HG03439 (cell line): ENCODE measurements at regions not wholly inside any gene's neighbourhood (a gene's known extent, or its start where the extent isn't known, plus 50 kb on each side); places are given as distances from the start of the nearest gene placed in this dataset.

Experiments
- ATAC-seq: cut with Tn5 transposase; IDR thresholded peaks from one replicate; pipeline ENCODE4 v1.9.1; 2021; ENCODE audit warnings: mild to moderate bottlenecking, moderate library complexity; ENCODE audit not compliant: unreplicated experiment

GRCh38 chr20:11429889-11430519, 487.7 kb upstream of the BTBD3 start:
- no peak for ATAC-seq

- ATAC-seq, result no peak
These were observed 487.0 kb upstream of the BTBD3 start for GRCh38 chr20:11430652-11431051.

GRCh38 chr20:11431621-11432020, 486.1 kb upstream of the BTBD3 start:
- ATAC-seq, result no peak

- ATAC-seq, result no peak
These were observed 485.3 kb upstream of the BTBD3 start for GRCh38 chr20:11432407-11432806.

GRCh38 chr20:11436113-11436905, 481.4 kb upstream of the BTBD3 start:
- no peak for ATAC-seq

GRCh38 chr20:11437090-11437489, 480.6 kb upstream of the BTBD3 start:
- no peak for ATAC-seq

DNA sequence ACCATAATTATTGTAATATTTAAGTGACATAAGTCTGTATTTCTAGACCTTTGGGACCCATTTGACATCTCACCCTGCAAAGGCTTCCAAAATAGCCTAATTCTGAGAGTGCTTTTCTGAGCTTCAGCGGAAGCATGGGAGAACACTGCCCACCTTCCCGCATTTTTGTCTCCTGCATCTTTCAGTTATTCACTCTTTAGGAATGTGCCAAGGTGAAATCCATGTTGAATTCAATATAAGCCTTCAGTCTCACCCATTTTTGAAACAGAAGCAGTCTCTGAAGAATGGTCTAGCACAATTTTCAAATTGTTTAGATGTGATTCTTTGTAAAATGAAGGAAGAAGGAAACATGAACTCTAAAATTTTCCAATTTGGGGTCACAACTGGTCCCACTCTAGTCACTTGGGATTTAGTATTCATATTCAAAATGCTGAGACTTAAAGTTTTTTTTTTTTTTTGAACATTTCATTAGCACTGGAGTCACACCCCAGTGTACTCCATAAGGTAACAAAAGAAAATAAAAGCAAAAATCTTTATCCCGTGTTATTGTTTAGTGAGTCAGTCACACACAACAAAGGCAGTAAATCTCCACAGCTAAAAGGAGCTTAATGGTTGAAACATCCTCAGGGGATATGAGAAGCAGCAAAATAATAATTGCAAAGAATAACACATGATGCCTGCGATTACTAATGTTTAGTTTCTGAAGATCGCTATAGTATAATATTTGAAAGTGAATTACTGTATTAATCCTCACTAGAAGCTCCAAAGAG, 479.9 kb upstream of the BTBD3 start:
- no peak for ATAC-seq

GRCh38 chr20:11438412-11438811, 479.3 kb upstream of the BTBD3 start:
- no peak for ATAC-seq

DNA sequence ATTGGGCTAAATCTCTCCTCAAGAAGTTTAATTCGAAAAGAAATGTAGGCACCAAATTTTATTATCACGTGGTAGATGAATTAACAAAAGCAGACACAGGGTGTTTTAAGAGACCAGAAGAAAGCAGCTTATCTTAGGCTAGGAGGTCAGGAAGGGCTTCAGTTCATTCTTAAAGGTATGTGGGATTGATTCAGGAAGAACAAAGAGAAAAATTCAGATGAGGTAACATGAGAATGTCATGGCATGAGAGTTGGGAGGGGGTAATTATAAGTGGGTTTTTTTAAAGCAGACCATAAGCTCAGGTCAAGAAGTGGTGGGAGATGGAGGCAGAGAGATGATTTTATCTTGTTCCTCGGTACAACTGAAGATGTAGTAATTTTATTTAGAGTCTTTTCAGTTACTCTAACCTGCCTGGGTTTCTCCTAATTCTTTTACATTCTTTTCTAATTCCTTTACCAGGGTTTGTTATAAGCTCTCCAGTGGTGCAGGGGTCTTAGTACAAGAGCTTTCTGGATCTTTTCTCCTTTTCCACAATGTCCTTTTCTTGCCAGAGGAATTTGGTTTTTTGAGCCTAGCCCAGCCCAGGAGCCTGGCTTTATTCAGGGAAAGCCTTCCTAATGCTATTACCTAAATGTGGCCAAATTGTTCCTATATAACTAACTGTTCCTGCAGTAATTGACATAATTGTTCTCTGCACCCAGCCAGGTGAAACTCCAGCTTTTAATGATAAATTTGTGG, 474.1 kb upstream of the BTBD3 start:
- ATAC-seq, result no peak

DNA sequence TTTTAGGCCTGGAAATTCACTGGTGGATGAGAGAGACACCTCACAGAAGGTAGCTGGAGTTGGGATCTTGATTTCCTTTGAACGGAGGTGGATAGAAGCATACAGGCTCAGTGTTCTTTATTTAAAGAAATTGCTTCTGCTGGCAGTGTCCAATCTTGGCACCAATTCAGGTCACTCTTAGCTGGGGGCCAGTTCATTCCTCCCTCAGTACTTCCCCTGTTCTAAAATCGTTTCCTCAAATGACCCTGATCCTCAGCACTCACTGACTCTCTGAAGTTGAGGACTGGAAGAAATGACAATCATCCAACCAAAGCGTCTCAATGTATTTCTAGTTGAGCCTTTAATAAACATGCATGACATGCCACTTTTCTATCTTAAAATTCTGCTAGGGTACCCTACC, 472.5 kb upstream of the BTBD3 start:
- ATAC-seq, result no peak

DNA sequence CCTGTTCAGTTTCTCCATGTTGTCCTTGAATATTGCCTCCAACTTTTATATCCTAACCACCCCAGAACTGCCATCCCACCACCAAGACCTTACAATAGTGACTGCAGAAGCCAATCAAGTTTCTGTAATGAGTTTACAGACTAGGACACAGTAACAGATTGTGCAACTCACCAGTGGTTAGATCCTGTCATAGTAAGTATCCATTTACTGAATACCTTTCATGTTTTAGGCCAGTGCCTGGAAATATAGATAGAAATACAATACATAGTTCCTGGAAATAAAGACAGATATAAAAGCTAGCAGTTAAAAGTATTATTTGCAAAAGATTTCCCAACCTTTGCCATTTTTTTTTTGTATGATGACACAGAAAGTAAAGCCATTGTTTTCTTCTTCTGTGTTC, 471.8 kb upstream of the BTBD3 start:
- ATAC-seq, result no peak

GRCh38 chr20:11447371-11448100, 470.2 kb upstream of the BTBD3 start:
- ATAC-seq, result no peak

DNA sequence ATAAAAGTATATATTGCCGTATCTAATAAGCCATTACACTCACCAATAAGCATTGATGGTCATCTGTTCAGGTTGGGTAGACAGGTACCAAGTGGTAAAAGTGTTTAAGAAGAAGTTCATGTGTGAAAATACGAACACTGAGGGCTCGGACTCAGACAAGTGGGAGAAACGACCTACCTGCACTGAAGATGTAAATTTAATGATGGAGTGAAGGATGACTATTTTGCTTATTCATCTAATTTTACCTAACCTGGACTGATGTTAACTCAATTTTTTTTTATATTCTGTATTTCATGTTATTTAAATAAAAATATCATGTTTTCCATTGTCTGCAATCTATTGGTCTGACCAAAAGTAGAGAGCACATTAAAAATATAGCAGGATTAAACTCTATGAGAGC, 469.1 kb upstream of the BTBD3 start:
- ATAC-seq, result no peak

GRCh38 chr20:11451793-11452291, 465.9 kb upstream of the BTBD3 start:
- no peak for ATAC-seq

DNA sequence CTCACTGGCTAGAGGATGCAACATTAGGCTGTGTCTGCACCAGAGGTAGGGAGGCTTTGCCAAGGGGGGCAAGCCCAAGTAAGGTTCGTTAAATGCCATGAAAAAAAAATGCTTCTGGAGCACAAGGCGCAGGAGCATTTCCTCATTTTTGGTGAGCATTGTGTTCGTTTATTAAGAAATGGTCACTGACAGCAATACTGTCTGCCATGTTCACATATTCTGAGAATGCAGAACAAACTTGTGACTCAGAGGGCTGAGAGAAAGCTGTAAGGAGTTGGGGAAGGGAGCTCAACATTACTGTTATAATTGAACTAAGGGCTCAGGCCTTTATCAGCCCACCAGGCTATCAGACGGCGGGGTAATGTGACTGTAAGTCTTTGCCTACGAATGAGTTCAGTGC, 465.4 kb upstream of the BTBD3 start:
- no peak for ATAC-seq

GRCh38 chr20:11453430-11453829, 464.3 kb upstream of the BTBD3 start:
- no peak for ATAC-seq

GRCh38 chr20:11454966-11455799, 462.5 kb upstream of the BTBD3 start:
- ATAC-seq, result no peak

DNA sequence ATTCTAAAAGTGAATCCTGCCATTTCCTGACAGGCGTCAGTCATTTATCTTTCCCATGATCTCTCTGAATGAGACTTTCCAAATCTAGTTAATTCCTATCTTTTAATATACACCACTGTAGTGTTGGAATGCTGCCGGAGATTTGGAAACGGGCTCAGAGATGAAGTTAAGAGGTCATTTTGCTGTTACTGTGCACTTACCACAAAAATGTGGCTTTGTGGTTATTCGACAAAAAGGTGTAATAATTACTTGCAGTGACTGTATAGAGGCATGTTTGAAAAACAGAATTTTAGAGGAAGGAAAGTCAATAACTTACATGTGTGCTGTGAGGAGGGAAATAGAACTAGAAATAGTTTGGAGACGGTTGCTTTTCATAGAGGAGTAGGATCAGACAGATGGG, 460.2 kb upstream of the BTBD3 start:
- no peak for ATAC-seq

GRCh38 chr20:11459090-11459890, 458.4 kb upstream of the BTBD3 start:
- no peak for ATAC-seq
